IPS-18c (cell line): ENCODE measurements at regions not wholly inside any gene's neighbourhood (a gene's known extent, or its start where the extent isn't known, plus 50 kb on each side); places are given as distances from the start of the nearest gene placed in this dataset.
"Not testable (repeated sequence)": the region's sequence is repeated elsewhere in the genome, so short reads cannot be mapped to it uniquely, and the experiment has no call there.

Experiments used
- H3K4me3 ChIP-seq: 2 replicates; pipeline ENCODE4 v1.7.0; 2013; ENCODE audit warnings: low read depth, mild to moderate bottlenecking, low read length, moderate library complexity; ENCODE audit not compliant: insufficient read depth
- H3K9me3 ChIP-seq: one replicate; pipeline ENCODE4 v1.6.1; 2013; ENCODE audit warnings: mild to moderate bottlenecking, low read length, moderate library complexity; ENCODE audit not compliant: control insufficient read depth, insufficient read depth

DNA sequence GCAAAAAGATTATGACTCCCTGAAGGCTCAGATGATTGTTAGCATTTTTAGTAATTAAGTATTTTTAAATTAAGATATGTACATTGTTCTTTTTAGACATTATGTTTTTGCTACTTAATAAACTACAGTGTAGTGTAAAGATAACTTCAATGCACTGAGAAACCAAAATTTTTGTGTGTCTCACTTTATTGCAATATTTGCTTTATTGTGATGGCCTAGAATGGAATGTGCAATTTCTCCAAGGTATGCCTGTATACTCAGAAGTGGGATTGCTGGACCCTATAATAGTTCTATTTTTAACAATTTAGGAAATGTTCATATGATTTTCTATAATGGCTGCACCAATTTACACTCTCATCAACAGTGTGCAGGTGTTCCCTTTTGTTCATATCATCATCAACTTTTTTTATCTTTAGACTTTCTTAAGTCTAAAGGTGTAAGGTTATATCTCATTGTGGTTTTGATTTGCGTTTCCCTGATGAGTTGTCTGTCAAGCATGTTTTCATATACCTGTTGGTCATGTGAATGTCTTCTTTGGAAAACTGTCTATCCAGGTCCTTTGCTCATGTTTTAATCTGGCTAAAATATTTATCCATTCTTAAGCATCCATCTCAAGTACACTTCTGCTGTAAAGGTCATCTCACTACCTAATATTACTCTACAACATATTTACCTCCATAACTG is 1323.5 kb upstream of the LRRTM3 start:
- Histone ChIP-seq H3K4me3 (no peak overlapping the region), H3K9me3 (no peaks in the 10 kb centered on the region)

GRCh38 chr10:65611592-65611991 is 1314.2 kb upstream of the LRRTM3 start:
- Histone ChIP-seq H3K4me3 (no peak overlapping the region), H3K9me3 (no peaks in the 10 kb centered on the region)

DNA sequence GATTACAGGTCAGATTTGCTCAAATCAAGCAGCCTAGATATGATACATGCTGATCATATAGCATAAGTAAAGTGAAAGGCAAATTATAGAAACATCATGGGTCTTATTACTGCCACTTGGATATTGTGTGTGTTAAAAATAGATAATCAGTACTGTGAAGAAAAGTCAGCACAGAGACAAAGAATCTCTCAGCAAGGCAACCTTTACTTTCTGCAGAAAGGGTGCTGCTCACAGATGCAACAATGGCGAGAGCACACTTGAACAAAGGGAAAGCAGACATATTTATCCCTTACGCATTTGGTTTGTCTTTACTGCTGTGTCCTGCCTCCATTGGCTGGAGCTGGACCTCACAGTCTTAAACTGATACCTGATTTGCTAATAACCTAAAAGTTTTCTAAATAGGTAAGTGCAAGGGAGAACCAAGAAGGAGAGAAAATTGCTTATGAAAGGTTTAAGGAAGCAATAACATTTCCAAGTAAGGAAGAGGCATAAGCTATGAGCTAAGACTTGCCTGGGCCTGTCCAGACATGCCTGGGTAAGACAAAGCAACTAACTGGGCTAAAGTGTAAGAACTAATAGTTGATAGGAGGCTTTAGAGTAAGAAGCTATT is 1310.8 kb upstream of the LRRTM3 start:
- H3K9me3 ChIP-seq: no peaks in the 10 kb centered on the region
- H3K4me3 ChIP-seq: no peak overlapping the region

DNA sequence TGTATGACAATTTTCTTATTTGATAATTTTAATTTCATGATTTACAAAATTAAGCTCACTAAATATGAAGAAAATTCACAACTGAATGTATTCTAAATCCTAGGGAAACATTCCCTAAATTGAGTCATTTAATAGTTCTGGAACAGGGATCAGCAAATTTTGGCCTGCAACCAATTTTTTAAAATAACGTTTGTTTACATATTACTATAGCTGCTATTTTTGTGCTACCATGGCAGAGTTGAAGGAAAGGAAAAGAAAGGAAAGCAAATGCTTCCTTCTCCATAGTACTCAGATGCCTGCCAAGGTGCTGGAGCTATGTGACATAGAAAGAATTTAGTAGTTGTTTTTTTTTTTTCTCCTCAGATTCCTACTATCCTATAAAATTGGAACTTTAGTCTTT is 1307.7 kb upstream of the LRRTM3 start:
- Histone ChIP-seq H3K9me3 (no peaks in the 10 kb centered on the region), H3K4me3 (no peak overlapping the region)

DNA sequence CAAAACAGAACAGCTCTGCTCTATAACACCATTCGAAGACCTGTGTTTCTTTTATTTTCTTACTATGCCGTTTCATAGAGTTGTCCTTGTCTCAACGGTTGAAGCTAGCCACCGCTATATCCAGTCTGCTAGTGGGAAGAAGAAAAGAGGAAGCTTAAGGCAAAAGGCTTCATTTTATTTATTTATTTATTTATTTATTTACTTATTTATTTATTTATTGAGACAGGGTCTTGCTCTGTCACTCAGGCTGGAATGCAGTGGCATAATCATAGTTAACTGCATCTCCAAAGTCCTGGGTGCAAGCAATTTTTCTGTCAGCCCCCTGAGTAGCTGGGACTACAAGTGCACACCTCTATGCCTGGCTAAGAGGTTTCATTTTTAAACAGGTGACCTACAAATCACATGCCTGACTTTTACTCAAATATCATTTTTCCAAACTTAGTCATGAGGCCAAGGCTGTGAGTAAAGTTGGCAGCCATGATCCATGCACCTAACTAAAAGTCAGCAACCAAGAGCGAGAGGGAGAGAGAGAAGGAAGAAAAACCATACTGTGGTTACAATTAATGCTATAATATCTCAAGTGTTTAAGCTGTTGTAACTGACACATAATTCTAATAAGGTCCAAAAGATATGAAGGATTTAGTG is 1305.3 kb upstream of the LRRTM3 start:
- Histone ChIP-seq H3K4me3 (no peak overlapping the region), H3K9me3 (no peaks in the 10 kb centered on the region)

DNA sequence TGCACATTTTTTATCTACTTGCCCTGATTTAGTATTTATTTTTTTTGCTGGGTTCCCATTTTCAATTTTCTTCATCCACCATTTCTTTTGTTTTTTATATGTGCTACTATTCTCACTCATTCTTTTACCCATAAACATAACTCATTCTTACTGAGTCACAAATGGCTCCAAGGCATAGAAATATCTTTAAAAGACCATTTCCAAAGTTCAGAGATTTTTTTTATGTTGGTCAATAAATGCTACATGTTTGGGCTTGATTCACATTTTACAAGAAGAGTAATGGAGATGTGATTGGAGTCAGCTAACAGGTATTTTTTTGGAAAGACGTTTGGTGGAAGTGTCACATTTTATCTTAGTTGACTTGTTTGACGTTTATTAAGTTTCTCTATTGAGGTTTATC is 1303.2 kb upstream of the LRRTM3 start:
- H3K4me3 ChIP-seq: no peak overlapping the region
- no peaks in the 10 kb centered on the region for H3K9me3 ChIP-seq

- Histone ChIP-seq H3K4me3 (no peak overlapping the region), H3K9me3 (no peaks in the 10 kb centered on the region)
These were observed 1297.2 kb upstream of the LRRTM3 start for GRCh38 chr10:65628493-65629139.

DNA sequence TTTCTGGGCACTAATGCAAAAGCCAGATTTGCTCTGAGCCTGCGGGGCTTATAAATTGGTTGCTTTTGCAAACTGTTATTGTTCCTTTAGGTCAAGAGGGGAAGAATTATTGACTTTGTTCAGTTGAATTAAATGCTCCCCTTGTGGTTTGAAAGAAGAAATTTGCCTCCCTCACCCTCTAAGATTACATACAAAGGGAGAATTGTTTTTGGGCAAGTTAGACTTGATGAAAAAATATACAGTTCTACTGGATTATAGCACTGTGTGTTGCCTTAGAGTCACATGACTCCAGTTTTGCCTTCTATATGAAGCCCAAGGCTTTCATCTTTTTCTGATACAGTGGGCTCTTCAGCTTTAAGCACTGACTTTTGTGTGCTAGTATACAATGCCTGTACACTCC is 1265.8 kb upstream of the LRRTM3 start:
- no peaks in the 10 kb centered on the region for H3K9me3 ChIP-seq

DNA sequence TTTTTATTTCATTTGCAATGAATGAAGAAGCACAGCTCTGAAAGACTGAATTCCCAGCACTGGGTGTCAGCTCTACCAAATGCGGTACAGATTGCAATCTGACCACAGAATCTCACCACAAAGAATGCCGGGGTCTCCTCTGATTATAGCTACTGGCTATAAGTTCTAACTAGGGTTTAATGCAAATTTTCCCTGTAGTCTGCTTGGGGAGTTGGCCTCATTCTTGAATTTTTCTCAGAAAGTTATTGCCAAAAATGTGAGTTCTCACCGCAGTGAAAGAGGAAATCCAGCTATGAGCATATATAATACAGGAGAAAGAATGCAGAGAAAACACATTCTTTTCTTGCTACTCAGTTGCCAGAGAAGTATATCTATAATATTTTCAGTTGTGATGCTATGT is 1255.7 kb upstream of the LRRTM3 start:
- H3K4me3 ChIP-seq: no peak overlapping the region
- no peaks in the 10 kb centered on the region for H3K9me3 ChIP-seq

More for the DNA sequence above, 1265.8 kb upstream of the LRRTM3 start:
- no peak overlapping the region for H3K4me3 ChIP-seq

DNA sequence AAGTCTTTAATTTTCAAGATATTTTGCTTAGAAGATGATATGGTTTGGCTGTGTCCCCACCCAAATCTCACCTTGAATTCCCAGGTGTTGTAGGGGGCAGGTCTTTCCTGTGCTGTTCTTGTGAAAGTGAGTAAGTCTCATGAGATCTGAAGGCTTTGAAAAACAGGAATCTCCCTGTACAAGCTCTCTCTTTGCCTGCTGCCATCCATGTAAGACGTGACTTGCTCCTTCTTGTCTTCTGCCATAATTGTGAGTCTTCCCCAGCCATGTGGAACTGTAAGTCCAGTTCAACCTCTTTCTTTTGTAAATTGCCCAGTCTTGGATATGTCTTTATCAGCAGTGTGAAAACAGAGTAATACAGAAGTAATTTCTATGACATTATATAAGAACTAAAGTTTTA is 1255.2 kb upstream of the LRRTM3 start:
- H3K4me3 ChIP-seq, H3K9me3 ChIP-seq: not testable (repeated sequence)

DNA sequence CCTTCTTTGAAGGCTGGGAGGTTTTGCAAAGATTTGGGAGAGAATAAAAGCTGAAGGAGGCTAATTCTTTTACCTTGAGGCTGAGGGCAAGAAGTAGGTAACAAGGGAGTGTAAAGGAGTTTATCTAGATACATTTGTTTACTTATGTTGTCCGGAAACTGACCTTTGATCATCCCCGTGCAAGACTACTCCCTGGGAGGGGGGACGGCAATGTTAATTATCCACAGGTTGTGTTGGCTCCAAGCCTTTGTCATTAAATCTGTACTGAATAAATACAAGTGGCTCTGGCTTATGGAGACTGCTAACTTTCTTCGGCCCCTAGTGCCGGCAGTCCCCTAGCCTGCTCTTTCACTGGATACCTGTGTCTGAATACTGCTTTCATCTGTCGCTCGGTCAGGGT is 1250.6 kb upstream of the LRRTM3 start:
- H3K9me3 ChIP-seq: no peaks in the 10 kb centered on the region
- H3K4me3 ChIP-seq: no peak overlapping the region

- Histone ChIP-seq H3K4me3 (no peak overlapping the region), H3K9me3 (no peaks in the 10 kb centered on the region)
These were observed 1240.9 kb upstream of the LRRTM3 start for GRCh38 chr10:65684896-65685295.

DNA sequence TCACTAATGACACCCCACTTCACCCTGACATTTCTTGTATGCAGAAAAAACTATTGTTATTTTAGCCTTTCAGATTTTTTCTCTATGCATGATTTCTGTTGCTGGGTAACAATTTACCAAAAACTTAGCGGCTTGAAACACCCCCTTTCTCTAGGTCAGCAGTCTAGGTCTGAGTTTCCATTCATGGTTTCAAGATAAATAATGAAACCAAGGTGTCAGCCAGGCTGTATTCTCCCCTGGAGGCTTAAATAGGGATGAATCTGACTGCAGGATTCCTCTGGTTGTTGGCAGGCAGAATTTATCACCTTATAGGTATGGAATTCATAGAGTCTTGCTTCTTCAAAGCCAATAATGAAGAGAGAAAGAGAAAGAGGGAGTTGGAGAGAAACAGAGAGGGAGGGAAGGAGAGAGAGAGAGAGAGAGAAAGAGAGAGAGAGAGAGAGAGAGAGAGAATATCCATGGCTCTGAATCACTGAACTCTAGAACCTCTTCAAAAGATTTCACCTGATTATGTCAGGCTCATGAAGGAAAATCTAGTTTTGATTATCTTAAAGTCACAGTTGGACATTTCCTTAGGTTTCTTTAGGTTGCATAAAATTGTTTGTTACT is 1224.6 kb upstream of the LRRTM3 start:
- H3K9me3 ChIP-seq: no peaks in the 10 kb centered on the region
- H3K4me3 ChIP-seq: no peak overlapping the region

GRCh38 chr10:65708057-65708456 is 1217.8 kb upstream of the LRRTM3 start:
- no peak overlapping the region for H3K4me3 ChIP-seq

DNA sequence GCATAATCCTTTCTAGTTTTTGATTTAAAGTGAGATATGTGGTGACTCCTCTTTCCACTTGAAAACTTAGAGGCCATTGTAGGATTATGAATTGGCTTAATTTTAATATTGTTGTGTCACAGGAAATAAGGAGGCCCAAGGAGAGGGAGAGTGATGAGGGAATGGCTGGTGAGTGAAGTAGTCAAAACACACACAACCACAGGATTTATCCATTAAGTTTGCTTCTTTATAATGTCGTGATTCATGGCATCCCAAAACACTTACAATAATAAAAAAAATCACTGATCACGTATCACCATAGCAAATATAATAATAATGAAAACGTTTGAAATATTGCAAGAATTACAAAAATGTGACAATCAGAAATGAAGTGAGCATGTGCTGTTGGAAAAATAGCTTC is 1215.5 kb upstream of the LRRTM3 start:
- H3K4me3 ChIP-seq: no peak overlapping the region
- no peaks in the 10 kb centered on the region for H3K9me3 ChIP-seq

More at GRCh38 chr10:65708057-65708456, 1217.8 kb upstream of the LRRTM3 start:
- no peaks in the 10 kb centered on the region for H3K9me3 ChIP-seq

DNA sequence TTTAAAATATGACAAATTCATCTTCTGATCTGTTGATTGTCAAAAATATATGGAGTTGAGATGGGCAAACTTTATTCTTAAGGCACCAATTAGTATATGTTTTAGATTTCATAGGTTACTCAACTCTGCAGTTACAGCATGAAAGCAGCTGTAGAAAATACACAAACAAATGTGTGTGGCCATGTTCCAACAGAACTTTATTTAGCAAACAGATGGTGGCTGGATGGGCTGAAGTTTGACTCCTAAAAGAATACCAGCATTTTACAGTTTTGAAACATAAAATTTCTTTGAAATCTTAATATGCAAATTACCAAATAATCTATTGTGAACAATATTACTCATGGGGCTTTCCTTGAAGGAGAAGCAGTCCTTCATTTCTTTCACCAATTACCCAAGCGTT is 1206.0 kb upstream of the LRRTM3 start:
- Histone ChIP-seq H3K4me3 (no peak overlapping the region), H3K9me3 (no peaks in the 10 kb centered on the region)

- H3K4me3 ChIP-seq: no peak overlapping the region
- no peaks in the 10 kb centered on the region for H3K9me3 ChIP-seq
These were observed 1204.9 kb upstream of the LRRTM3 start for GRCh38 chr10:65720901-65721300.

DNA sequence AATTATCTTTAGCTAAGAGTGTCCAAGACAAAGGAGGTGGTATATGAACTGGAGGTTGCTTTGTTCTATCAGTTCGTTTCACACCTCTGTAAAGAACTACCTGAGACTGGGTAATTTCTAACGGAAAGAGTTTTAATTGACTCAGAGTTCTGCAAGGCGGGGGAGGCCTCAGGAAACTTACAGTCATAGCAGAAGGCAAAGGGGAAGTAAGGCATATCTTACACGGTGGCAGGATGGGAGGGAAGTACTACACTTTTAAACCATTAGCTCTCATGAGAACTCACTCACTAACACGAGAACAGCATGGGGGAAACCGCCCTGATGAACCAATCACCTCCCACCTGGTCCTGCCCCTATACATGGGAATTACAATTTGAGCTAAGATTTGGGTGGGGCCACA is 1202.3 kb upstream of the LRRTM3 start:
- Histone ChIP-seq H3K4me3 (no peak overlapping the region), H3K9me3 (no peaks in the 10 kb centered on the region)
